K562 (cell line): ENCODE measurements at regions not wholly inside any gene's neighbourhood (a gene's known extent, or its start where the extent isn't known, plus 50 kb on each side); places are given as distances from the start of the nearest gene placed in this dataset.

Experiments used
- CEBPB ChIP-seq: fragments of 450-650 bp; IDR thresholded peaks from 2 replicates; pipeline ENCODE4 v1.6.1; 2016; ENCODE audit warnings: missing genetic modification characterization, missing compliant biosample characterization
- CTCF ChIP-seq, 3 experiments: IDR thresholded peaks in 2 of 3; conservative IDR thresholded peaks in 1 of 3; 2 replicates each; pipeline ENCODE4 v1.5.1; 2011 to 2012; ENCODE audit warnings: low read length in 3 of 3, mild to moderate bottlenecking in 3 of 3, control low read depth in 2 of 3, improper control_type of control experiment in 1 of 3, inconsistent platforms in 1 of 3, low read depth in 1 of 3, mixed read lengths in 1 of 3, moderate library complexity in 1 of 3; ENCODE audit not compliant: insufficient read depth in 2 of 3
- EP300 ChIP-seq: IDR thresholded peaks from 2 replicates; pipeline ENCODE4 v1.6.1; 2012; ENCODE audit warnings: low read length, improper control_type of control experiment
- FOXK1 ChIP-seq: sonication (generic); formaldehyde crosslinking; IDR thresholded peaks from 2 replicates; pipeline ENCODE4 v1.8.0; 2022; ENCODE audit warnings: missing genetic modification reagents, mild to moderate bottlenecking, borderline replicate concordance
- KDM4B ChIP-seq, 2 experiments: fragments of 450-650 bp in 1 of 2; sonication (generic) in 1 of 2; IDR thresholded peaks; 2 replicates each; pipeline ENCODE4 v1.6.1; 2016 to 2017; ENCODE audit warnings: borderline replicate concordance in 2 of 2, antibody characterized with exemption in 1 of 2, low read depth in 1 of 2, mild to moderate bottlenecking in 1 of 2
- KLF16 ChIP-seq: IDR thresholded peaks from 2 replicates; pipeline ENCODE4 v1.6.1; 2016; ENCODE audit warnings: antibody characterized with exemption
- NR3C1 ChIP-seq: sonication (generic); formaldehyde crosslinking; IDR thresholded peaks from 2 replicates; pipeline ENCODE4 v1.8.1; 2022; ENCODE audit warnings: missing genetic modification reagents
- POLR2A ChIP-seq: fragments of 450-650 bp; conservative IDR thresholded peaks from 2 replicates; pipeline ENCODE4 v1.6.1; 2016
- RAD21 ChIP-seq, 2 experiments: fragments of 250-450 bp in 1 of 2; fragments of 450-650 bp in 1 of 2; sonication (Bioruptor Pico) in 1 of 2; formaldehyde crosslinking in 1 of 2; IDR thresholded peaks in 1 of 2; conservative IDR thresholded peaks in 1 of 2; 2 replicates each; pipeline versions ENCODE4 v1.4.0 to v1.8.0; 2020 to 2022; ENCODE audit warnings: mild to moderate bottlenecking in 2 of 2, moderate library complexity in 1 of 2
- SIN3A ChIP-seq, 2 experiments: fragments of 150-350 bp in 1 of 2; IDR thresholded peaks; 2 replicates each; pipeline ENCODE4 v1.6.1; 2011 to 2016; ENCODE audit warnings: borderline replicate concordance in 2 of 2, low read depth in 2 of 2, low read length in 2 of 2, mild to moderate bottlenecking in 2 of 2, moderate library complexity in 2 of 2; ENCODE audit not compliant: control insufficient read depth in 1 of 2
- USF2 ChIP-seq: sonication (generic); formaldehyde crosslinking; IDR thresholded peaks from 2 replicates; pipeline ENCODE4 v1.5.0; 2020; ENCODE audit warnings: missing genetic modification reagents
- ZFP1 ChIP-seq: fragments of 450-650 bp; formaldehyde crosslinking; IDR thresholded peaks from 2 replicates; pipeline ENCODE4 v1.4.0; 2020; ENCODE audit warnings: mild to moderate bottlenecking, mixed read lengths
- ZNF143 ChIP-seq: sonication (generic); formaldehyde crosslinking; IDR thresholded peaks from 2 replicates; pipeline ENCODE4 v1.9.0; 2022; ENCODE audit warnings: mild to moderate bottlenecking, missing genetic modification reagents
- ZNF174 ChIP-seq: fragments of 250-450 bp; sonication (Bioruptor Pico); IDR thresholded peaks from 2 replicates; pipeline ENCODE4 v1.4.0; 2020; ENCODE audit warnings: mild to moderate bottlenecking

DNA sequence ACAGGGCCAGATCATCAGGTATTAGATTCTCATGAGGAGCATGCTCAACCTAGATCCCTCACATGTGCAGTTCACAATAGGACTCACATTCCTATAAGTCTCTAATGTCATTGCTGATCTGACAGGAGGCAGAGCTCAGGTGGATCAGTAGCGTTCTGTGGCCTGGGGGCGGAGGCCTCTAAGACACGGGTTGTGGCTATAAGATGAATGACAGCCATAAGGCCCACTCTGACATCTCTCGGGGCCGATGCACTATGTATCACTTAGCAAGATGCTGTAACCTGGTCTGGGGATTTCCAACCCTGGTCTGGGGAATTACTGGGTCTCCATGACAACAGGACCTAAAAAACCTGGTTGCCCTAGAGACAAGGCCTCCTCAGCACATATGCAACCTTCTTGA, 932.7 kb downstream of the TBC1D22A start:
- TF ChIP-seq KDM4B (IDR thresholded peaks at IDR 0.05; ENCODE audit: borderline replicate concordance in 2 of 2, low read depth in 1 of 2), result no peak
- TF ChIP-seq USF2 (CRISPR knock-in tag), result no peak
- TF ChIP-seq ZFP1 (CRISPR knock-in tag), result no peak
- no peak for TF ChIP-seq RAD21 (CRISPR knock-in tag; conservative IDR thresholded peaks at IDR 0.05 in 1 of 2, IDR thresholded peaks at IDR 0.05 in 1 of 2)
- TF ChIP-seq KLF16, result no peak
- TF ChIP-seq CTCF (IDR thresholded peaks at IDR 0.05 in 2 of 3, conservative IDR thresholded peaks at IDR 0.05 in 1 of 3; ENCODE audit: insufficient read depth in 2 of 3, low read depth in 1 of 3, low read length in 3 of 3), result no peak
- TF ChIP-seq ZNF174, result no peak
- TF ChIP-seq SIN3A (IDR thresholded peaks at IDR 0.05; ENCODE audit: borderline replicate concordance in 2 of 2, control insufficient read depth in 1 of 2, low read depth in 2 of 2, low read length in 2 of 2), result no peak
- TF ChIP-seq POLR2A, result no peak
- no peak for TF ChIP-seq ZNF143 (CRISPR knock-in tag)
- TF ChIP-seq EP300, result no peak
- TF ChIP-seq CEBPB (tag), result no peak
- no peak for TF ChIP-seq FOXK1
- no peak for TF ChIP-seq NR3C1 (CRISPR knock-in tag)
